ENCODE measurements at regions not wholly inside any gene's neighbourhood (a gene's known extent, or its start where the extent isn't known, plus 50 kb on each side); places are given as distances from the start of the nearest gene placed in this dataset.

DNA sequence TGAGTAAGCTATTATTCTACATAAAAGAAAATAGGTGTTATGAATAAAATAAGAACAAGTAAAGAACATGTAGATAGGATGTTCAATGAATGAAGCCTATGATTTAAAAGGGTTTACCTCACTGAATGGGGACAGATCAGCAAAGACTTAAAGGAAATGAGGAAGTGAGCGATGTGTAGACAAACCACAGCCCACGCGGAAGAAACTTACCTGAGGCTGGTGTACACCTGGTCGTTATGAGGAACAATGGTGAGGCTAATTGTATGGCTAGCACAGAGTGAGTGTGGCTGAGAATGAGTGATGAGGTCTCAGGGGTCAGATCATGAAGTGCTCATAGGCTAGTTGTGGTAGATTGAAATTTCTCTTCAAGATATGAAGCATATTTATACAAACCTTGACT lies 221.7 kb downstream of the ALG10B start:
- Mint-ChIP-seq H3K9me3 (peaks cover 0 to 19% (median 11%) of the 10 kb centered on the region in 8 donors), H3K27ac (peak overlapping the region in 1 of 7 donors; percentile 23), H3K4me1 (no peaks in the 10 kb centered on the region), H3K36me3 (no peaks in the 10 kb centered on the region), H3K4me3 (no peak overlapping the region), H3K27me3 (no peaks in the 10 kb centered on the region)
- Histone ChIP-seq H3K36me3 (ENCODE audit: insufficient read depth, low read length) (no peaks in the 10 kb centered on the region), H3K4me3 (ENCODE audit: low read length in 2 of 2) (no peak overlapping the region), H3K9me3 (ENCODE audit: control insufficient read depth in 1 of 2, low read length in 2 of 2) (peaks cover 0 to 3% of the 10 kb centered on the region in 2 donors), H3K4me1 (ENCODE audit: insufficient read depth, low read length) (no peaks in the 10 kb centered on the region), H3K27me3 (ENCODE audit: insufficient read depth, low read length) (no peaks in the 10 kb centered on the region), H3K27ac (ENCODE audit: low read depth, low read length) (no peak overlapping the region)
- POLR2A ChIA-PET (ENCODE audit: partially characterized antibody) = no interaction called here
- DNase-seq = no peak
- CTCF ChIA-PET (ENCODE audit: partially characterized antibody) = no interaction called here
- intact Hi-C loops (cut with micrococcal nuclease) = no loop called here

DNA sequence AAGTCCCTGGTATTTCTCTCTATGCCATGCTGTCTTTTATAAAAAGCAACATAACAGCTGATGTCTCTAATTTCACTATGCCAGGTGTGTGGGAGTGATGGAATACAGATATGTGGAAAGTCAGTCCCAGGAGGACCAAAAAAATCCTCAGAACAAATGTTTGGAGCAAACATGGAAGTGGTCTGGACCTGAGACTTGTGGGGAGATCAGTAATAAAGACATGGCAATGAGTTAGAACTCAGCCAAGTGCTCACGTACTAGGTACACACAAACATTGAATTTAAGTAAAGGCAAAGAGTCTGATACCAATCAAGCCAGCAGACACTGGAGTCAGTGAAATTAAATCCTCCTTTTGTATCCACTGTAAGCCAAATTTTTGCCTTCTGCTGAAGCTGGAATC lies 223.6 kb downstream of the ALG10B start:
- no peak overlapping the region for H3K27ac Mint-ChIP-seq
- no peaks in the 10 kb centered on the region for H3K27me3 Mint-ChIP-seq
- Histone ChIP-seq H3K36me3 (ENCODE audit: insufficient read depth, low read length) (no peaks in the 10 kb centered on the region), H3K4me1 (ENCODE audit: insufficient read depth, low read length) (no peaks in the 10 kb centered on the region), H3K4me3 (ENCODE audit: low read length in 2 of 2) (no peak overlapping the region), H3K27me3 (ENCODE audit: insufficient read depth, low read length) (no peaks in the 10 kb centered on the region), H3K27ac (ENCODE audit: low read depth, low read length) (no peak overlapping the region), H3K9me3 (ENCODE audit: control insufficient read depth in 1 of 2, low read length in 2 of 2) (no peaks in the 10 kb centered on the region)
- no peaks in the 10 kb centered on the region for H3K4me1 Mint-ChIP-seq
- CTCF ChIA-PET (ENCODE audit: partially characterized antibody) = no interaction called here
- H3K36me3 Mint-ChIP-seq = no peaks in the 10 kb centered on the region
- H3K9me3 Mint-ChIP-seq = peaks cover 2 to 27% (median 7%) of the 10 kb centered on the region in 8 donors
- H3K4me3 Mint-ChIP-seq = no peak overlapping the region
- POLR2A ChIA-PET (ENCODE audit: partially characterized antibody) = no interaction called here
- no peak for DNase-seq
- intact Hi-C loops (cut with micrococcal nuclease) = no loop called here

DNA sequence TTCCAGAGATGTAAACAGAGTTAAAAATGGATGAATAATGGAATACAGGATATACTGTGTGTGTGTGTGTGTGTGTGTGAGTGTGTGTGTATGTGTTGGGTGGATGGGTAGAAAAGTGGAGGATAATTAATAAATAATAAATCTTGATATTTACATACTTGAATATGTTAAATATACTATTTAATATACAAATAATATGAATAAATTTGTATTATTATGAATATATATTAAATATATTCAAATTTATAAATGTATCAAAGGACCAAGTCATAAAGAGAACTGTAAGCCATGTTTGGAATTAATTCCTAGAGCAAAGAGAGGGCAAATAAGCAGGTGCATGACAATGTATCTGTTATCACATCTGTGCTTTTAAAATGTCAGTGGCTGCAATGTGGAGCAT lies 225.3 kb downstream of the ALG10B start:
- Mint-ChIP-seq H3K4me3 (no peak overlapping the region), H3K27ac (no peak overlapping the region), H3K27me3 (no peaks in the 10 kb centered on the region), H3K9me3 (peaks cover 0 to 18% (median 4%) of the 10 kb centered on the region in 8 donors), H3K36me3 (no peaks in the 10 kb centered on the region), H3K4me1 (no peaks in the 10 kb centered on the region)
- Histone ChIP-seq H3K9me3 (ENCODE audit: control insufficient read depth in 1 of 2, low read length in 2 of 2) (no peaks in the 10 kb centered on the region), H3K27ac (ENCODE audit: low read depth, low read length) (no peak overlapping the region), H3K4me3 (ENCODE audit: low read length in 2 of 2) (no peak overlapping the region), H3K27me3 (ENCODE audit: insufficient read depth, low read length) (no peaks in the 10 kb centered on the region), H3K36me3 (ENCODE audit: insufficient read depth, low read length) (no peaks in the 10 kb centered on the region), H3K4me1 (ENCODE audit: insufficient read depth, low read length) (no peaks in the 10 kb centered on the region)
- ChIA-PET CTCF (ENCODE audit: partially characterized antibody) (no interaction called here), POLR2A (ENCODE audit: partially characterized antibody) (no interaction called here)
- intact Hi-C loops (cut with micrococcal nuclease) = no loop called here
- no peak for DNase-seq

DNA sequence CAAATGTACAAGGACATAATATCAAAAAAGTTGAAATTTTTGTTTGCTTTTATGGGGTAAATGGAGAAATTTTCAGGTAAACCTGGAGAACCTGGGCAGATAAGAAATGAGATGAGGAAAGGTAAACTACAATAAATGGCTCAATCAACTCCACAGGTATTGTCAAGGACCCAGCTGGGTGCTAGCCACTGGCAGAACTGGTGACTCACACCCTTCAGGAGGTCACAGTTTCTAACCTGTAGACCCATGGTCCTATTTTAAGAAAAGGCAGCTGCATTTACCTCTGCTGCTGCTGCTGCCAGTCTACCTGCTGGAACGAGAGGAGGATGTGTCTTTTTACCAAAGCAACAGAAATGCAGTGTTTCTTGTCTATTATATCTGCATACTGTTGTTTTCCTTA lies 226.6 kb downstream of the ALG10B start:
- Mint-ChIP-seq H3K27me3 (no peaks in the 10 kb centered on the region), H3K27ac (no peak overlapping the region), H3K4me1 (no peaks in the 10 kb centered on the region), H3K36me3 (no peaks in the 10 kb centered on the region), H3K9me3 (peaks cover 0 to 20% (median 5%) of the 10 kb centered on the region in 8 donors), H3K4me3 (no peak overlapping the region)
- no peaks in the 10 kb centered on the region for H3K4me1 ChIP-seq (ENCODE audit: insufficient read depth, low read length)
- no peaks in the 10 kb centered on the region for H3K36me3 ChIP-seq (ENCODE audit: insufficient read depth, low read length)
- H3K4me3 ChIP-seq (ENCODE audit: low read length in 2 of 2) = no peak overlapping the region
- no peak for DNase-seq
- H3K9me3 ChIP-seq (ENCODE audit: control insufficient read depth in 1 of 2, low read length in 2 of 2) = no peaks in the 10 kb centered on the region
- POLR2A ChIA-PET (ENCODE audit: partially characterized antibody) = no interaction called here
- H3K27me3 ChIP-seq (ENCODE audit: insufficient read depth, low read length) = no peaks in the 10 kb centered on the region
- H3K27ac ChIP-seq (ENCODE audit: low read depth, low read length) = no peak overlapping the region
- intact Hi-C loops (cut with micrococcal nuclease) = no loop called here
- CTCF ChIA-PET (ENCODE audit: partially characterized antibody) = no interaction called here

DNA sequence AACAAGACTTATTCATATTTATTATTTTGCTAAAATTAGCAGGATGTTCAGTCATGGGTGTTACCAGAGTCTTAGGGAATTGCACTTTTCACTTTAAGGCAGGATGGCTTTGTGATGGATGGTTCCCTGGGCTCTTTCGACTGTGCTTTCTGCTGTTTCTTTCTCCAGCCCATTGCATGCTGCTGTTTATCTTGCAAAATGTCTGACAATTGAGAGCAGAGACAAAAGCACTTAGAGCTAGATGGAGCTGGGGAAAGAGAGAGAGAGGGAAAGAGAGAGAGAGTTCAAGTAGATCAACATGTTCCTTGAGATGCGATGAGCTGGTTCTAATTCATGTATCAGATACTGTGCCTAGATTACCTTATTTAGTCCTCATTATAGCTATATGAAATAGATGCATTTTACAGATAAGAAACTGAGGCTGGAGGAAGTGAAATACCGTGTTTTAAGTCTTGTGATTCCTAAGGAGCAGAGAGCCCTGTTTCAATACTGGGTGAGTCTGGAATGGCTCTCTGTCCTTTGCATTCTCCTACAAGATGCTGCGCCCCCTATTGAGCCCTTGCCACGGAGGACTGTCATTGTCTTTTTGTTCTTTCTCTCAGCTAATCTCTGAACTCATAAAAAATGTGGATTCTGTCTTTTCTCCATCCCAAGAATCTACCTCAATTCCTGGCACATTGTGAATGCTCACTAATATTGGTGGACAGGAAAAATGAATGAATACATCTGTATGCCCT lies 227.9 kb downstream of the ALG10B start:
- H3K4me3 ChIP-seq (ENCODE audit: low read length in 2 of 2) = no peak overlapping the region
- H3K27me3 Mint-ChIP-seq = no peaks in the 10 kb centered on the region
- peaks cover 0 to 17% (median 4%) of the 10 kb centered on the region in 8 donors for H3K9me3 Mint-ChIP-seq
- no peaks in the 10 kb centered on the region for H3K36me3 Mint-ChIP-seq
- no peaks in the 10 kb centered on the region for H3K9me3 ChIP-seq (ENCODE audit: control insufficient read depth in 1 of 2, low read length in 2 of 2)
- no peak overlapping the region for H3K27ac ChIP-seq (ENCODE audit: low read depth, low read length)
- H3K4me1 ChIP-seq (ENCODE audit: insufficient read depth, low read length) = no peaks in the 10 kb centered on the region
- no peaks in the 10 kb centered on the region for H3K4me1 Mint-ChIP-seq
- H3K4me3 Mint-ChIP-seq = no peak overlapping the region
- ChIA-PET POLR2A (ENCODE audit: partially characterized antibody) (no interaction called here), CTCF (ENCODE audit: partially characterized antibody) (no interaction called here)
- no peak overlapping the region for H3K27ac Mint-ChIP-seq
- intact Hi-C loops (cut with micrococcal nuclease) = no loop called here
- no peaks in the 10 kb centered on the region for H3K36me3 ChIP-seq (ENCODE audit: insufficient read depth, low read length)
- DNase-seq = no peak
- H3K27me3 ChIP-seq (ENCODE audit: insufficient read depth, low read length) = no peaks in the 10 kb centered on the region

DNA sequence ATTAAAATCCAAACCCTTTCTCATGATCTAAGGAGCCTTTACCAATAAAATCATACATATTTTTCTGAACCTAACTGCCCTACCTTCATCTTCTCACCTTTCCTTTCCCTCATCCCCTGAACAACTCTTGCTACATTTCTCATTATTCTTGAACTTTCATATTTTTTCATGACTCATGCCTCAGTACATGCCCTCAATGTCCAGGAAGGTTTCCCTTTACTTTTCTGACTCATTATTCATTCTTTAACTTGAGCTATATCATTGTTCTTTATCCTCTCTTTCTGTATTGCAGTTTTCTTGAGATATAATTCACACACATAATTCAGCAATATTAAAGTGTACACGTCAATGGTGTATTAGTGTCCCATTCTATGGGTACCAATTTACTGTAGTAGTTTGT lies 231.0 kb downstream of the ALG10B start:
- no peaks in the 10 kb centered on the region for H3K4me1 Mint-ChIP-seq

DNA sequence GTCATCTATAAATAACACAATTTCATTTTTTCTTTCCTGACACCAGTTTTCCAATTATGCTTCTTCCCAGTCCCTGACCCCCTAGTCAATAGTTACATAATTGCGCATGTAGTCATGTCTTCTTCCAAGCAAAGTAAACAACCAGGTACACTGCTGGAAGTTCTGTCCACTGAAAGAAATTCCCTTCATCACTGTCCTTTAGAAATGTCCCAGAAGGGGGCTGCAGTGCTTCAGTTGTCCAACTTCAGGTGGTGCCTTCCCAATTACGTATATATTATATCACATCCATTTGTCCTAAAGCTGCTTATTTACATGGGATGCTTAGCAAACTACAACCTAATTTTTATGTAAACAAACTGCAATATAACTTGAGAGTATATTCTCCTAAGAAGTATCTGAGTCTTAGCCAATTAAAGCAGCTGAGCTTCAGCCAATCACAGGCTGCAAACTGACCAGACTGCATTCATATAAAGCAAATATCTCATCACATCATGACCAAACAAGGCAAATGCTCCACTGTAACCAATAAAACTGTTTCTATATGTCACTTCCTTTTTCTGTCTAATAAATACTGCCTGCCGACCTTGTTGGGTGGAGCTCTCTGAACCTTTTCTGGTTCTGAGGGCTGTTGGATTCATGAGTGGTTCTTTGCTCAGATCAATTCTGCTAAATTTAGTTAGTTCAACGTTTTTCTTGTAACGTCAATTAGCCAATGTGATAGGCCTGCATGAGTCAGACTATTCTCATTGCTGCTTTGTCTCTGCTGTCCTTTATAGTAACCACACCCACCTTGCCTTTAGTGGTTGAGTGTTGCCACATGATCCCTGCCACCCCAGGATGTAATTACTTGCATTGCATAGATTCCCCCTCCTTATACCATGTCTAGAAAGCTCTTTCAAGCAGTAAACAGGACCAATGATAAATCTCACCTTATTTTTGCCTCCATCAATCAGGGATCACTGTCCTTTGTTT lies 239.3 kb downstream of the ALG10B start:
- H3K36me3 Mint-ChIP-seq = no peaks in the 10 kb centered on the region
- H3K27me3 ChIP-seq (ENCODE audit: insufficient read depth, low read length) = no peaks in the 10 kb centered on the region
- no peaks in the 10 kb centered on the region for H3K4me1 ChIP-seq (ENCODE audit: insufficient read depth, low read length)
- no peak overlapping the region for H3K4me3 ChIP-seq (ENCODE audit: low read length in 2 of 2)
- no peaks in the 10 kb centered on the region for H3K27me3 Mint-ChIP-seq
- ChIA-PET CTCF (ENCODE audit: partially characterized antibody) (no interaction called here), POLR2A (ENCODE audit: partially characterized antibody) (no interaction called here)
- intact Hi-C loops (cut with micrococcal nuclease) = no loop called here
- no peak overlapping the region for H3K4me3 Mint-ChIP-seq
- no peaks in the 10 kb centered on the region for H3K9me3 ChIP-seq (ENCODE audit: control insufficient read depth in 1 of 2, low read length in 2 of 2)
- H3K27ac Mint-ChIP-seq = no peak overlapping the region
- H3K27ac ChIP-seq (ENCODE audit: low read depth, low read length) = no peak overlapping the region
- no peaks in the 10 kb centered on the region for H3K36me3 ChIP-seq (ENCODE audit: insufficient read depth, low read length)
- H3K4me1 Mint-ChIP-seq = no peaks in the 10 kb centered on the region
- H3K9me3 Mint-ChIP-seq = peaks cover 0 to 16% (median 5%) of the 10 kb centered on the region in 8 donors
- DNase-seq = no peak

More for the DNA sequence above, 231.0 kb downstream of the ALG10B start:
- no peaks in the 10 kb centered on the region for H3K27me3 Mint-ChIP-seq
- peaks cover 0 to 23% (median 7%) of the 10 kb centered on the region in 8 donors for H3K9me3 Mint-ChIP-seq
- no peaks in the 10 kb centered on the region for H3K36me3 Mint-ChIP-seq
- no peaks in the 10 kb centered on the region for H3K4me1 ChIP-seq (ENCODE audit: insufficient read depth, low read length)
- no peak overlapping the region for H3K27ac Mint-ChIP-seq
- H3K27me3 ChIP-seq (ENCODE audit: insufficient read depth, low read length) = no peaks in the 10 kb centered on the region
- no peak overlapping the region for H3K4me3 Mint-ChIP-seq
- no peaks in the 10 kb centered on the region for H3K36me3 ChIP-seq (ENCODE audit: insufficient read depth, low read length)
- no peaks in the 10 kb centered on the region for H3K9me3 ChIP-seq (ENCODE audit: control insufficient read depth in 1 of 2, low read length in 2 of 2)
- no peak overlapping the region for H3K27ac ChIP-seq (ENCODE audit: low read depth, low read length)
- POLR2A ChIA-PET (ENCODE audit: partially characterized antibody) = no interaction called here
- H3K4me3 ChIP-seq (ENCODE audit: low read length in 2 of 2) = no peak overlapping the region
- DNase-seq = no peak
- CTCF ChIA-PET (ENCODE audit: partially characterized antibody) = no interaction called here
- intact Hi-C loops (cut with micrococcal nuclease) = no loop called here
